HCT116 (cell line): ENCODE measurements at regions not wholly inside any gene's neighbourhood (a gene's known extent, or its start where the extent isn't known, plus 50 kb on each side); places are given as distances from the start of the nearest gene placed in this dataset.

Source experiments
- ATAC-seq: fragments of 200-7000 bp; cut with Tn5 transposase; 2 replicates; pipeline ENCODE4 v1.9.1; 2020; ENCODE audit warnings: mild to moderate bottlenecking, moderate library complexity
- BruUV-seq: library from RNA; stranded (reverse); fragments of 400-500 nt; replicated peaks from 2 replicates; lab custom pipeline; 2021; lab: Mats Ljungman, UMichigan
- CTCF ChIA-PET: fragments of 300-600 bp; sonication (Branson Sonifier 250); formaldehyde crosslinking; loops from one replicate; lab custom pipeline; 2021; ENCODE audit warnings: antibody characterized with exemption; lab: Charles Lee
- POLR2A ChIA-PET: fragments of 300-600, 350-600 bp; sonication (Branson Sonifier 250); formaldehyde crosslinking; loops from one replicate; lab custom pipeline; 2021; ENCODE audit warnings: antibody characterized with exemption; lab: Charles Lee
- RAD21 ChIA-PET, 2 experiments: fragments of 300-600 bp; sonication (Branson Sonifier 250); formaldehyde crosslinking; loops; one replicate each; lab custom pipeline; 2023; ENCODE audit warnings: low total read pairs in 2 of 2; ENCODE audit not compliant: uncharacterized antibody in 2 of 2, unreplicated experiment in 2 of 2, low non-redundant PET in 1 of 2; lab: Charles Lee
- DNase-seq: peaks from one replicate; pipeline ENCODE4 v3.0.0-alpha.2; 2010; ENCODE audit warnings: low read depth, low spot score
- H2AFZ ChIP-seq: fragments of 200-600 bp; shearing (Covaris generic), sonication (generic); 2 replicates; pipeline ENCODE4 v1.6.1; 2017; ENCODE audit warnings: low read depth, mixed run types, mixed read lengths, antibody characterized with exemption, low read length; ENCODE audit not compliant: poor library complexity, severe bottlenecking
- H3K27ac ChIP-seq: 2 replicates; pipeline ENCODE4 v1.5.1; 2012; ENCODE audit warnings: low read depth, low read length
- H3K27me3 ChIP-seq: fragments of 200-600 bp; sonication (generic); 2 replicates; pipeline ENCODE4 v1.6.1; 2016; ENCODE audit warnings: mixed run types, low read length, mixed read lengths; ENCODE audit not compliant: insufficient read depth
- H3K36me3 ChIP-seq, 2 experiments: fragments of 200-500 bp in 1 of 2; fragments of 200-600 bp in 1 of 2; sonication (Bioruptor generic) in 1 of 2; sonication (generic) in 1 of 2; 2 replicates each; pipeline versions ENCODE4 v1.5.1 to v1.6.1; 2014 to 2016; ENCODE audit warnings: low read length in 2 of 2, inconsistent platforms in 1 of 2, mixed read lengths in 1 of 2, mixed run types in 1 of 2; ENCODE audit not compliant: insufficient read depth in 2 of 2, control insufficient read depth in 1 of 2
- H3K4me1 ChIP-seq, 2 experiments: fragments of 200-600 bp in 1 of 2; sonication (generic) in 1 of 2; 2 replicates each; pipeline versions ENCODE4 v1.5.1 to v1.6.1; 2012 to 2017; ENCODE audit warnings: low read length in 2 of 2, inconsistent platforms in 1 of 2, mild to moderate bottlenecking in 1 of 2, mixed read lengths in 1 of 2, mixed run types in 1 of 2, moderate library complexity in 1 of 2; ENCODE audit not compliant: insufficient read depth in 2 of 2, control insufficient read depth in 1 of 2
- H3K4me2 ChIP-seq: fragments of 200-600 bp; sonication (generic); 2 replicates; pipeline ENCODE4 v1.6.1; 2017; ENCODE audit warnings: mixed run types, low read length, mixed read lengths
- H3K4me3 ChIP-seq, 2 experiments: fragments of 200-600 bp in 1 of 2; sonication (generic) in 1 of 2; replicated peaks in 1 of 2; 2 replicates each; pipeline ENCODE4 v1.5.1; 2011 to 2016; ENCODE audit warnings: low read length in 2 of 2, control low read depth in 1 of 2, low read depth in 1 of 2, mild to moderate bottlenecking in 1 of 2, mixed read lengths in 1 of 2, mixed run types in 1 of 2
- H3K79me2 ChIP-seq: fragments of 200-600 bp; sonication (generic); 2 replicates; pipeline ENCODE4 v1.6.1; 2017; ENCODE audit warnings: mild to moderate bottlenecking, mixed run types, low read length, moderate library complexity, mixed read lengths; ENCODE audit not compliant: insufficient read depth
- H3K9ac ChIP-seq: fragments of 200-600 bp; sonication (generic); 2 replicates; pipeline ENCODE4 v1.6.1; 2016; ENCODE audit warnings: low read length, mixed read lengths
- H3K9me2 ChIP-seq: fragments of 200-600 bp; sonication (generic), shearing (Covaris generic); 2 replicates; pipeline ENCODE4 v1.6.1; 2017; ENCODE audit warnings: mixed run types, mild to moderate bottlenecking, moderate library complexity; ENCODE audit not compliant: insufficient read depth
- H3K9me3 ChIP-seq, 2 experiments: fragments of 200-500 bp in 1 of 2; fragments of 200-600 bp in 1 of 2; sonication (Bioruptor generic) in 1 of 2; sonication (generic) in 1 of 2; 2 replicates each; pipeline ENCODE4 v1.6.1; 2014 to 2017; ENCODE audit warnings: low read length in 2 of 2, mixed read lengths in 2 of 2, inconsistent platforms in 1 of 2, low read depth in 1 of 2, mild to moderate bottlenecking in 1 of 2, mixed run types in 1 of 2, moderate library complexity in 1 of 2; ENCODE audit not compliant: control insufficient read depth in 1 of 2, insufficient read depth in 1 of 2
- H4K20me1 ChIP-seq: fragments of 200-600 bp; sonication (generic), shearing (Covaris generic); 2 replicates; pipeline ENCODE4 v1.6.1; 2017; ENCODE audit warnings: mixed run types, mild to moderate bottlenecking, moderate library complexity; ENCODE audit not compliant: insufficient read depth
- EZH2 ChIP-seq: fragments of 200-600 bp; sonication (generic); IDR thresholded peaks from 2 replicates; pipeline ENCODE4 v1.6.1; 2017; ENCODE audit warnings: antibody characterized with exemption, mixed run types
- EZH2phosphoT487 ChIP-seq: fragments of 200-600 bp; IDR thresholded peaks from 2 replicates; pipeline ENCODE4 v1.6.1; 2018; ENCODE audit warnings: antibody characterized with exemption, borderline replicate concordance
- JUND ChIP-seq: IDR thresholded peaks from 2 replicates; pipeline ENCODE4 v1.6.1; 2012
- POLR2AphosphoS5 ChIP-seq: IDR thresholded peaks from 2 replicates; pipeline ENCODE4 v1.6.1; 2011; ENCODE audit warnings: mild to moderate bottlenecking, low read depth, low read length, moderate library complexity
- SP1 ChIP-seq: IDR thresholded peaks from 2 replicates; pipeline ENCODE4 v1.6.1; 2012; ENCODE audit warnings: low read depth
- SRF ChIP-seq: IDR thresholded peaks from 2 replicates; pipeline ENCODE4 v1.6.1; 2012; ENCODE audit warnings: low read depth
- ZBTB33 ChIP-seq: IDR thresholded peaks from 2 replicates; pipeline ENCODE4 v1.6.1; 2011; ENCODE audit warnings: mild to moderate bottlenecking, low read length, moderate library complexity; ENCODE audit not compliant: insufficient replicate concordance; ENCODE audit errors: extremely low read depth
- intact Hi-C: fragments of 100-400 bp; cut with micrococcal nuclease; formaldehyde crosslinking; loops from 2 replicates; pipeline ENCODE4 v1.10.0; 2022
- TF ChIP-seq, protein P1 (sequence below): IDR thresholded peaks from 2 replicates; pipeline ENCODE4 v1.6.1; 2012

DNA sequence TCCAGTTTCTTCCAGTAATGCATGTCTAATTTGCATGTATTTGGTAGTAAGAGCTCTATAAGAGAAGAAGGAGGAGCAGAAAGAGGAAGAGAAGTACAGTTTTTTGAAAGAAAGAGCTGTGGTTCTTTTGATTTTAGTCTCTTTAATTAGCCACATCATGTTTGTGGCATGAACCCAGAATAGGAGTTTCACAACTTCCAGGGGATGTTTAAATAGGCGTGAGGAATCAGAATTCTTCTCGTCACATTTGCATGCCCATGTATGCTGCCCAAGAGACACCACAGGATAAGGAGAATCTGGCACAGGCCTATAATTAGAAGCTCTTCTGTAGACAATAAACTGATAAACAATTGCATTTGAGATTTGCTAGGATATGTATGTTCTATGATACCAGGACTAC lies 78.7 kb downstream of the GAS1 start:
- POLR2A ChIA-PET: no interaction called here
- CTCF ChIA-PET: no interaction called here

DNA sequence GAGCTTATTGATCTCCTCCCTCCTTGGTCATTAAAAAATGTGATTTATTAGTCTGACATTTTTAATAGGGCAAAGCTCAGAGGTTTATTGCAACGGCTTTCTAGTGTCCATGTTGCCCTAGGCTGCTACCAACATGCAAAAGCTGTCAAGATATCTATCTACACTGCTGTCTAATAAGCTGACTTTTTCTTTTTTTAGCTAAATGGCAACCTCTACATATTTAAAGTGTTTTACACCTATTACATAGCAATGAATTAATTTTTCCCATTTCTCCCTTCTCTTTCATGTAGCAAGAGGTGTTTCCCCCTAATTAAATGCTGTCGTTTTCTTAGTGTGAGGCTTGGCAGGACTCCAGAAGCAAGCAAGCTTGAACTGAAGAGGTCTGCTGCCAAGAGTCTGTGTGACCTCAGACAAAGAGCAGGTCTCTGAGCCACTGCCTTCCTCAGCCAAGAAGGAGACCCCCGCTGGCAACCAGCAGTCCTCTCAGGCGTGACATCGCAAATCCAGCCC lies 79.4 kb downstream of the GAS1 start:
- H3K27me3 ChIP-seq: peaks cover 23% of the 10 kb centered on the region
- no peaks in the 10 kb centered on the region for H3K9me2 ChIP-seq
- no peak overlapping the region for H3K9ac ChIP-seq
- H3K36me3 ChIP-seq: no peaks in the 10 kb centered on the region
- ChIA-PET RAD21 (no interaction called here), POLR2A (no interaction called here), CTCF (no interaction called here)
- ATAC-seq (no peak), DNase-seq (no peak)
- TF ChIP-seq JUND: no peak
- no peak for TF ChIP-seq POLR2AphosphoS5
- TF ChIP-seq SRF: no peak
- no peak for TF ChIP-seq EZH2
- H3K4me1 ChIP-seq: no peaks in the 10 kb centered on the region
- no peaks in the 10 kb centered on the region for H3K9me3 ChIP-seq
- no peak overlapping the region for H2AFZ ChIP-seq
- no peaks in the 10 kb centered on the region for H4K20me1 ChIP-seq
- no peak overlapping the region for H3K4me2 ChIP-seq
- BruUV-seq: no TSS peak
- H3K4me3 ChIP-seq: no peak overlapping the region
- H3K27ac ChIP-seq: no peak overlapping the region
- intact Hi-C loops: no loop called here
- H3K79me2 ChIP-seq: no peaks in the 10 kb centered on the region

More for the DNA sequence above, 78.7 kb downstream of the GAS1 start:
- no peak overlapping the region for H3K4me2 ChIP-seq
- H2AFZ ChIP-seq: no peak overlapping the region
- peaks cover 30% of the 10 kb centered on the region for H3K27me3 ChIP-seq
- no peaks in the 10 kb centered on the region for H4K20me1 ChIP-seq
- no peaks in the 10 kb centered on the region for H3K36me3 ChIP-seq
- H3K4me3 ChIP-seq: no peak overlapping the region
- no peak overlapping the region for H3K9ac ChIP-seq
- H3K4me1 ChIP-seq: no peaks in the 10 kb centered on the region
- no TSS peak for BruUV-seq
- H3K9me2 ChIP-seq: no peaks in the 10 kb centered on the region
- TF ChIP-seq EZH2phosphoT487 (no peak), SP1 (no peak), ZBTB33 (no peak), EZH2 (no peak), JUND (no peak)
- TF ChIP-seq, protein P1, sequence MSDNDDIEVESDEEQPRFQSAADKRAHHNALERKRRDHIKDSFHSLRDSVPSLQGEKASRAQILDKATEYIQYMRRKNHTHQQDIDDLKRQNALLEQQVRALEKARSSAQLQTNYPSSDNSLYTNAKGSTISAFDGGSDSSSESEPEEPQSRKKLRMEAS: no peak
- DNase-seq (no peak), ATAC-seq (no peak)
- intact Hi-C loops: no loop called here
- RAD21 ChIA-PET: no interaction called here
- no peak overlapping the region for H3K27ac ChIP-seq
- H3K9me3 ChIP-seq: no peaks in the 10 kb centered on the region
- no peaks in the 10 kb centered on the region for H3K79me2 ChIP-seq
